ENCODE measurements at regions not wholly inside any gene's neighbourhood (a gene's known extent, or its start where the extent isn't known, plus 50 kb on each side); places are given as distances from the start of the nearest gene placed in this dataset.

DNA sequence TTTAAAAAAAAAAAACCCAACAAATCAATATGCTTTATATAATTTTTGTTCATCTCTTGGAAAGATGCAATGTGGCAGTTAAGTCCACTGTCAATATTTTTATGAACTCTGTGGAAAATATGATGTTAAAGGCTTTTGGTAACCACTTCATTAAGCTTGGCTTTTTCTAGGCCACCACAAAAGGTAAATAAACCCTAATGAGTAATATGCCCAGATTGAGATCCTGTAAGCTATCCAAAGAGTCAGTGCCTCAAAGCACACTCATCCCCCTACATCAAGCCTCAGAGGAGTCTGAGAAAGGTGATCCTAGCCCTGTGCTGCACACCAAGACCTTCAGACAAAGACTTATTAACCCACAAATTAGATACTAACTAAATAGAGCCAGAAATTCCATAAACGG lies 121.1 kb downstream of the CDC5L start:
- Histone ChIP-seq H3K4me1 (no peaks in the 10 kb centered on the region), H3K27me3 (no peaks in the 10 kb centered on the region), H3K27ac (no peak overlapping the region), H3K36me3 (no peaks in the 10 kb centered on the region), H3K4me3 (no peak overlapping the region), H3K9me3 (no peaks in the 10 kb centered on the region)
- intact Hi-C loops (cut with DNase I) = no loop called here
- DNase-seq (ENCODE audit: extremely low spot score in 2 of 2) = no peak
- TF ChIP-seq POLR2AphosphoS5 (IDR thresholded peaks at IDR 0.05; ENCODE audit: insufficient read depth in 1 of 2, low read depth in 1 of 2) = no peak

DNA sequence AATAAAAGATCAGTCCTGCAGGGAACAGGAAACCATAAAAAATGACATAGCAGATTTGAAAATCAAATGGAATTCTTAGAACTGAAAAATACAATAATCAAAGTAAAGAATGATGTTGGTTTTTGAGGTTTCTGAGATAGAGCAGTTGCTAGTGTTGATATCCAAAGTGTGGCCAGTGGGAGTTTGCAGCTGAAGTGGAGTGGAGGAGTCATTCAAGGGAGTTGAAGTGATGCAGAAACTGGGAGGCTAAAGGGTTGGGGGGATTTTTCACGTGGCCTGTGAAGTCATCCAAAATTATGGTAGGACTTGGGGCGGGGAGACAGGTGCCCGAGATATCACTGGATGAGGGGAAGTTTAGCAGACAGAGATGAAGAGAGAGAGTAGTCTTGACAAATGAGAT lies 123.6 kb downstream of the CDC5L start:
- intact Hi-C loops (cut with DNase I) = no loop called here
- Histone ChIP-seq H3K9me3 (no peaks in the 10 kb centered on the region), H3K27ac (no peak overlapping the region), H3K36me3 (no peaks in the 10 kb centered on the region), H3K4me1 (no peaks in the 10 kb centered on the region), H3K4me3 (no peak overlapping the region), H3K27me3 (no peaks in the 10 kb centered on the region)
- no peak for DNase-seq (ENCODE audit: extremely low spot score in 2 of 2)
- no peak for TF ChIP-seq POLR2AphosphoS5 (IDR thresholded peaks at IDR 0.05; ENCODE audit: insufficient read depth in 1 of 2, low read depth in 1 of 2)
- no peak for TF ChIP-seq POLR2A (IDR thresholded peaks at IDR 0.05)
- TF ChIP-seq, protein P1, sequence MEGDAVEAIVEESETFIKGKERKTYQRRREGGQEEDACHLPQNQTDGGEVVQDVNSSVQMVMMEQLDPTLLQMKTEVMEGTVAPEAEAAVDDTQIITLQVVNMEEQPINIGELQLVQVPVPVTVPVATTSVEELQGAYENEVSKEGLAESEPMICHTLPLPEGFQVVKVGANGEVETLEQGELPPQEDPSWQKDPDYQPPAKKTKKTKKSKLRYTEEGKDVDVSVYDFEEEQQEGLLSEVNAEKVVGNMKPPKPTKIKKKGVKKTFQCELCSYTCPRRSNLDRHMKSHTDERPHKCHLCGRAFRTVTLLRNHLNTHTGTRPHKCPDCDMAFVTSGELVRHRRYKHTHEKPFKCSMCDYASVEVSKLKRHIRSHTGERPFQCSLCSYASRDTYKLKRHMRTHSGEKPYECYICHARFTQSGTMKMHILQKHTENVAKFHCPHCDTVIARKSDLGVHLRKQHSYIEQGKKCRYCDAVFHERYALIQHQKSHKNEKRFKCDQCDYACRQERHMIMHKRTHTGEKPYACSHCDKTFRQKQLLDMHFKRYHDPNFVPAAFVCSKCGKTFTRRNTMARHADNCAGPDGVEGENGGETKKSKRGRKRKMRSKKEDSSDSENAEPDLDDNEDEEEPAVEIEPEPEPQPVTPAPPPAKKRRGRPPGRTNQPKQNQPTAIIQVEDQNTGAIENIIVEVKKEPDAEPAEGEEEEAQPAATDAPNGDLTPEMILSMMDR (IDR thresholded peaks at IDR 0.05) = no peak

DNA sequence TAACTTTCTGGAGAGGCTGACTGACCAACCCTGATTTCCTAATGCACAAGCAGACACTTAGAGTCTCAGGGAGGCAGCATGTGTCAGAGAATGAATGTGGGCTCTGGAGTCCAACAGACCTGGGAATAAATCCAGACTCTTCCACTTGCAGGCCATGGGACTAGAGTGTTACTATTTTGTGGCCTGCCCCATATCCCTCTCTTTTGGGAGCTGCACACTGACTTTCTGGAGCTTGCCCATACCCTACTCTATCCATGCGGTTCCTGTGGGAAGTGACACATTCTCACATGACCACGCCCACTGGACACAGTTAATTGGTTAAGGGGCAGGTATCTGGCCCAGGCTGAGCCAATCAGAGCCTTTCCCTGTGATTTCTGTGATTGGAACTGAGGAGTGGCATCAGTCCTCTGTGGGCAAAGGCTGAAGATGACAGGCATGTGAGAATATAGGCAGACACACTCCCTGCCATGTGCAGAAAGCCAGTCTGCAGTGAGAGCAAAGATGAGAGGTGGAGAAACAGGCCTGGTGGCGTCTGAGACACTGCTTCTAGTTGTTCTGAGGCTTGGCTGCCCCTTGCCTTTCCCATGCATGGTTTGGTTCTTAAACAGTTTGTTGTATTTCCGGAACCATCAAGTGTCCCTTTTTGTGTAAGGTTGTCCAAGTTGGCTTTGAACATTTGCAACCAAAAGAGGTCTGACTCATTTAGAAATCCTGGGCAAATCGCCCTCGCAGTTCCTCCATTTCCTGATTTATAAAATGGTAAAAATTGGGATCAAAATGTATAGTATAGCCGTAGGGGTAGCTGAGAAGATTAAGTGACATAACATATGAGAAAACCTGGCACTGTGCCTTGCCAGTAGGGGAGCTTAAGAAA lies 125.6 kb downstream of the CDC5L start:
- peak; percentile 61 to 77 for DNase-seq (ENCODE audit: extremely low spot score in 2 of 2)
- Histone ChIP-seq H3K4me1 (no peaks in the 10 kb centered on the region), H3K36me3 (no peaks in the 10 kb centered on the region), H3K27me3 (no peaks in the 10 kb centered on the region), H3K9me3 (no peaks in the 10 kb centered on the region), H3K27ac (no peak overlapping the region), H3K4me3 (no peak overlapping the region)
- TF ChIP-seq, protein P1 (IDR thresholded peaks at IDR 0.05) = no peak
- TF ChIP-seq POLR2AphosphoS5 (IDR thresholded peaks at IDR 0.05; ENCODE audit: insufficient read depth in 1 of 2, low read depth in 1 of 2) = no peak
- TF ChIP-seq POLR2A (IDR thresholded peaks at IDR 0.05) = no peak
- intact Hi-C loops (cut with DNase I) = no loop called here

DNA sequence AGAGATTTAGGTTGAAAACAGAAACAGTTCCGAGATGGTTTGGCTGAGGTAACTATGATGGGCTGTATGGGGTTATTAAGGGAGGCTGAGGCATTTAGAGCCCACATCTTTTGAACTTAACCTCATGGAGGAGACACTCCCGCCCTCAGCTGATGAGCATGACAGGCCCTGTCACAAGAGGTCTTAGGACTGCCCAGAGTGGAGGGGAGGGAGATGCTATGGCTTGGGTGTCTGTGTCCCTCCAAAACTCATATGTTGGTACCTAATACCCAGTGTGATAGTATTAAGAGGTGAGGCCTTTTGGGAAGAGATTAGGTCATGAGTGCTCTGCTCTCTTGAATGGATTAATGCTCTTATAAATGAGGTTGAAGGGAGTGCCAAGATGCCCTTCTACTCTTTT lies 126.6 kb downstream of the CDC5L start:
- intact Hi-C loops (cut with DNase I) = no loop called here
- peak; percentile 37 to 71 for DNase-seq (ENCODE audit: extremely low spot score in 2 of 2)
- Histone ChIP-seq H3K9me3 (no peaks in the 10 kb centered on the region), H3K27me3 (no peaks in the 10 kb centered on the region), H3K4me1 (no peaks in the 10 kb centered on the region), H3K27ac (no peak overlapping the region), H3K4me3 (no peak overlapping the region), H3K36me3 (no peaks in the 10 kb centered on the region)
- TF ChIP-seq POLR2A (IDR thresholded peaks at IDR 0.05) = no peak
- no peak for TF ChIP-seq POLR2AphosphoS5 (IDR thresholded peaks at IDR 0.05; ENCODE audit: insufficient read depth in 1 of 2, low read depth in 1 of 2)
- TF ChIP-seq, protein P1 (IDR thresholded peaks at IDR 0.05) = no peak

DNA sequence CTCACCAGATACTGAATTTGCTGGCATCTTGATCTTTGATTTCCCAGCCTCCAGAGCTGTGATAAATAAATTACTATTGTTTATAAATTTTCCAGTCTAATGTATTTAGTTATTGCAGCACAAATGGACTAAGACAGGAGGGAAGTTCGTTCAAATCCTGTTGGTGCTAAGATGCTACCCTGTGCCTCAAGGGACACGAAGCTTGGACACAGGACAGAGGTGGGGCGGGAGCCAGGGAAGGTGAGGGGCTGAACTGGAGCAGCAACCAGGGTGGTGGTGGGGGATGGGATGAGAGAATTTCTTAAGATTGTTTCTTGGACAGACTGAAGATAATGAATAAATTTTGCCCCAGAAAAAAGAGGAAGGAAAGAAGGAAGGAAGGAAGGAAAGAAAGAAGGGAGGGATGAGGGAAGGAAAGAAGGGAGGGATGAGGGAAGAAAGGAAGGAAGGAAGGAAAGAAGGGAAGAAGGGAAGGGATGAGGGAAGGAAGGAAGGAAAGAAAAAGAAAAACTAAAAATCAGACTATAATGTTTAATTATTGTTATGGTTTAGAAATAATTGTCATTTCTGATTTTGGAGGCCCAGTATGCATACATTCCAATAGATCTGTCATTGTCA lies 127.2 kb downstream of the CDC5L start:
- Histone ChIP-seq H3K27ac (no peak overlapping the region), H3K36me3 (no peaks in the 10 kb centered on the region), H3K4me3 (no peak overlapping the region), H3K27me3 (no peaks in the 10 kb centered on the region), H3K9me3 (no peaks in the 10 kb centered on the region), H3K4me1 (no peaks in the 10 kb centered on the region)
- TF ChIP-seq POLR2AphosphoS5 (IDR thresholded peaks at IDR 0.05; ENCODE audit: insufficient read depth in 1 of 2, low read depth in 1 of 2) = no peak
- TF ChIP-seq, protein P1 (IDR thresholded peaks at IDR 0.05) = no peak
- TF ChIP-seq POLR2A (IDR thresholded peaks at IDR 0.05) = no peak
- no peak for DNase-seq (ENCODE audit: extremely low spot score in 2 of 2)
- intact Hi-C loops (cut with DNase I) = no loop called here

Data from vagina (tissue), 2 donors.